H9 (cell line): ENCODE measurements at regions not wholly inside any gene's neighbourhood (a gene's known extent, or its start where the extent isn't known, plus 50 kb on each side); places are given as distances from the start of the nearest gene placed in this dataset.

Experiments
- DNase-seq: peaks from one replicate; pipeline ENCODE4 v3.0.0-alpha.2; 2017
- H2AFZ ChIP-seq: one replicate; pipeline ENCODE4 v1.6.1; 2013; ENCODE audit warnings: mild to moderate bottlenecking, low read length, control low read depth, moderate library complexity
- H2AK5ac ChIP-seq: 2 replicates; pipeline ENCODE4 v1.6.1; 2013; ENCODE audit warnings: low read length, control low read depth, mixed read lengths; ENCODE audit not compliant: insufficient read length
- H2BK120ac ChIP-seq: one replicate; pipeline ENCODE4 v1.6.1; 2013; ENCODE audit warnings: low read depth, mild to moderate bottlenecking, low read length, control low read depth, inconsistent platforms; ENCODE audit not compliant: poor library complexity, severe bottlenecking
- H2BK12ac ChIP-seq: 2 replicates; pipeline ENCODE4 v1.6.1; 2013; ENCODE audit warnings: low read length, control low read depth, mixed read lengths, low read depth; ENCODE audit not compliant: insufficient read length
- H2BK15ac ChIP-seq: 2 replicates; pipeline ENCODE4 v1.6.1; 2013; ENCODE audit warnings: low read depth, low read length, control low read depth
- H2BK20ac ChIP-seq: one replicate; pipeline ENCODE4 v1.6.1; 2013; ENCODE audit warnings: low read depth, mild to moderate bottlenecking, low read length, control low read depth, inconsistent platforms; ENCODE audit not compliant: poor library complexity, severe bottlenecking
- H2BK5ac ChIP-seq: 2 replicates; pipeline ENCODE4 v1.6.1; 2013; ENCODE audit warnings: low read length, control low read depth, mixed read lengths; ENCODE audit not compliant: insufficient read length
- H3K14ac ChIP-seq: 2 replicates; pipeline ENCODE4 v1.6.1; 2013; ENCODE audit warnings: low read length, control low read depth; ENCODE audit not compliant: insufficient read depth
- H3K18ac ChIP-seq: 2 replicates; pipeline ENCODE4 v1.6.1; 2013; ENCODE audit warnings: low read depth, mild to moderate bottlenecking, mixed read lengths, low read length, control low read depth; ENCODE audit not compliant: insufficient read length
- H3K23ac ChIP-seq: 2 replicates; pipeline ENCODE4 v1.6.1; 2013; ENCODE audit warnings: low read length, control low read depth, mixed read lengths, low read depth; ENCODE audit not compliant: insufficient read length
- H3K23me2 ChIP-seq: 2 replicates; pipeline ENCODE4 v1.6.1; 2013; ENCODE audit warnings: low read depth, mild to moderate bottlenecking, mixed read lengths, low read length, control low read depth; ENCODE audit not compliant: insufficient read length, poor library complexity, severe bottlenecking
- H3K27ac ChIP-seq: 2 replicates; pipeline ENCODE4 v1.5.1; 2013; ENCODE audit warnings: low read length, control low read depth, mixed read lengths, low read depth; ENCODE audit not compliant: insufficient read length
- H3K27me3 ChIP-seq: 2 replicates; pipeline ENCODE4 v1.6.1; 2013; ENCODE audit warnings: low read length, control low read depth, inconsistent platforms; ENCODE audit not compliant: insufficient read depth
- H3K4ac ChIP-seq: 2 replicates; pipeline ENCODE4 v1.6.1; 2013; ENCODE audit warnings: low read depth, mild to moderate bottlenecking, control low read depth, inconsistent platforms, low read length, moderate library complexity
- H3K4me1 ChIP-seq: 2 replicates; pipeline ENCODE4 v1.6.1; 2013; ENCODE audit warnings: low read length, control low read depth, inconsistent platforms; ENCODE audit not compliant: insufficient read depth
- H3K4me2 ChIP-seq: 2 replicates; pipeline ENCODE4 v1.6.1; 2013; ENCODE audit warnings: low read length, control low read depth, mixed read lengths; ENCODE audit not compliant: insufficient read length, insufficient read depth
- H3K56ac ChIP-seq: 2 replicates; pipeline ENCODE4 v1.6.1; 2013; ENCODE audit warnings: low read depth, mild to moderate bottlenecking, mixed read lengths, low read length, control low read depth; ENCODE audit not compliant: insufficient read length
- H3K79me1 ChIP-seq: 2 replicates; pipeline ENCODE4 v1.6.1; 2013; ENCODE audit warnings: low read depth, mild to moderate bottlenecking, moderate library complexity, low read length, control low read depth, inconsistent platforms; ENCODE audit not compliant: insufficient read depth, poor library complexity, severe bottlenecking
- H3K79me2 ChIP-seq: 2 replicates; pipeline ENCODE4 v1.6.1; 2013; ENCODE audit warnings: low read length, control low read depth, inconsistent platforms; ENCODE audit not compliant: insufficient read depth
- H3K9ac ChIP-seq: 2 replicates; pipeline ENCODE4 v1.6.1; 2013; ENCODE audit warnings: low read length, control low read depth, mixed read lengths; ENCODE audit not compliant: insufficient read length; ENCODE audit errors: extremely low read depth
- H3K9me3 ChIP-seq: one replicate; pipeline ENCODE4 v1.6.1; 2013; ENCODE audit warnings: low read depth, low read length, inconsistent platforms; ENCODE audit not compliant: control insufficient read depth
- H3T11ph ChIP-seq: one replicate; pipeline ENCODE4 v1.6.1; 2013; ENCODE audit warnings: mild to moderate bottlenecking, low read length, control low read depth, inconsistent platforms
- H4K20me1 ChIP-seq: one replicate; pipeline ENCODE4 v1.6.1; 2013; ENCODE audit not compliant: control insufficient read depth, insufficient read length, insufficient read depth
- H4K5ac ChIP-seq: 2 replicates; pipeline ENCODE4 v1.6.1; 2013; ENCODE audit warnings: low read depth, mild to moderate bottlenecking, mixed read lengths, low read length, control low read depth; ENCODE audit not compliant: insufficient read length
- H4K8ac ChIP-seq: replicated peaks from 2 replicates; pipeline ENCODE4 v1.6.1; 2013; ENCODE audit warnings: low read length, control low read depth, mixed read lengths, low read depth; ENCODE audit not compliant: insufficient read length
- H4K91ac ChIP-seq: 2 replicates; pipeline ENCODE4 v1.6.1; 2013; ENCODE audit warnings: low read depth, mild to moderate bottlenecking, moderate library complexity, mixed read lengths, low read length, control low read depth; ENCODE audit not compliant: insufficient read length
- H3K27ac Mint-ChIP-seq, 3 experiments: 2 replicates in 2 of 3; 3 replicates in 1 of 3; pipeline ENCODE4 v1.8.0; 2020 to 2021; ENCODE audit warnings: mixed read lengths in 3 of 3, mild to moderate bottlenecking in 1 of 3, moderate library complexity in 1 of 3
- H3K27me3 Mint-ChIP-seq: 2 replicates; pipeline ENCODE4 v1.8.0; 2021; ENCODE audit warnings: low read depth, mild to moderate bottlenecking, moderate library complexity, mixed read lengths
- H3K36me3 Mint-ChIP-seq, 3 experiments: 2 replicates in 2 of 3; 3 replicates in 1 of 3; pipeline ENCODE4 v1.8.0; 2020 to 2021; ENCODE audit warnings: low read depth in 3 of 3, mixed read lengths in 3 of 3; ENCODE audit not compliant: insufficient read depth in 1 of 3
- H3K4me1 Mint-ChIP-seq, 2 experiments: 2 replicates each; pipeline ENCODE4 v1.8.0; 2020; ENCODE audit warnings: mixed read lengths in 2 of 2
- H3K4me3 Mint-ChIP-seq, 2 experiments: 2 replicates in 1 of 2; 3 replicates in 1 of 2; pipeline ENCODE4 v1.8.0; 2020 to 2021; ENCODE audit warnings: mild to moderate bottlenecking in 2 of 2, mixed read lengths in 2 of 2, moderate library complexity in 1 of 2
- H3K9me3 Mint-ChIP-seq, 2 experiments: 2 replicates in 1 of 2; 3 replicates in 1 of 2; pipeline ENCODE4 v1.8.0; 2020; ENCODE audit warnings: mild to moderate bottlenecking in 2 of 2, mixed read lengths in 2 of 2, moderate library complexity in 1 of 2
- WGBS: extraction: QIAGEN DNeasy Blood & Tissue Kit; methylation state at CpG from one replicate; pipeline ENCODE4 v1.1.7; 2013; ENCODE audit warnings: missing lambda C conversion rate, low lambda C conversion rate, mixed read lengths; ENCODE audit not compliant: insufficient read length; ENCODE audit errors: extremely low coverage; 5-methylcytosine and 5-hydroxymethylcytosine counted together
- TF ChIP-seq, protein P1 (sequence below): fragments of 200-600 bp; sonication (generic); conservative IDR thresholded peaks from 3 replicates; pipeline ENCODE4 v1.8.0; 2021; ENCODE audit warnings: antibody characterized with exemption, mild to moderate bottlenecking

DNA sequence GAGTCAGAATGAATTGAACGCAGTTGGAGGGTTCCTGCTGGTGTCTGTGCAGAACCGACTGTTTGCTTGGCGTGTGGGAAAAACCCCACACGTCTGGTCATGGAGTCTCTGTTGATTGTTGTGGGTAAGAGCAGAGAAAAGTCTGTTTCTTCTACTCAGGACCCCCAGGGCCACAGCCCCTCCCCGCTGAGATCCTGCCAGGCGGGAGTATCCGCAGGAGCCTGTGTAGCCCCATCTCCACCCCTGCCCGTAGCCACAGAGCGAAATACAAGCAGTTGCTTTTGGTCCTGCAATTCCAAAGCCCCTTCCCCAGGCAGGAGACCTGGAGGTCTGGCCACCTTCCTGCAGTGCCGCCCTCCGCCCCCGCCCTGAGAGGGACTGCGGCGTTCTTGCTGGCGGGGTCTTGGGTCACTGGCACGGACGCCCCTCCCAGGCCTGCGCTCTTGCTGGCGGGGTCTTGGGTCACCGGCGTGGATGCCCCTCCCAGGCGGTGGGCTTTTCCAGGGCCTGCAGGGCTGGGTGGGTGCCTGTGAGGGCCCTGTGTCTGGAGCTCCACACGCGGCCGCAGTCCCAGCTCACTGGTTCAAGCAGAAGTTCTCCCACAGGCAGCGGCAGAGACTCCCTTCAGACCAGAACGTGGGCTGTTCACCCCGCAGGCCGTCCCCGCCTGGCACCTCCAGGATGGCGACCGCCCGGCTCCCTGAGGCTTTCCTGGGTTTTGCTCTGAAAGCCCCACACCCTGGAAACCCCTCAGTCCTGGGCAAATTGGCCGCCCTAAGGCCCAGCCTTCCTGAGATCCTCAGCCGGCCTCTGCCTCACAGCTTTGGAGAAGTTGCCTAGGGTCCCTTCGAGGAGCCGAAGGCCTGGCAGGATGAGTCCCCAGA lies 76.0 kb upstream of the CTDP1 start:
- Histone ChIP-seq H2BK5ac (no peak overlapping the region), H3K4me1 (no peaks in the 10 kb centered on the region), H3K18ac (no peak overlapping the region), H2AK5ac (no peak overlapping the region), H3T11ph (no peak overlapping the region), H3K23ac (no peak overlapping the region), H2BK20ac (no peak overlapping the region), H2BK15ac (no peak overlapping the region), H3K56ac (no peak overlapping the region), H4K5ac (no peak overlapping the region), H4K91ac (no peak overlapping the region), H3K79me1 (no peaks in the 10 kb centered on the region), H3K23me2 (no peaks in the 10 kb centered on the region), H4K8ac (no peak overlapping the region), H3K27me3 (no peaks in the 10 kb centered on the region), H2BK12ac (no peak overlapping the region), H3K14ac (no peak overlapping the region; the same call in 1 of the 2 replicates), H3K9ac (no peak overlapping the region), H3K9me3 (no peaks in the 10 kb centered on the region), H4K20me1 (no peaks in the 10 kb centered on the region), H3K27ac (no peak overlapping the region), H3K79me2 (no peaks in the 10 kb centered on the region), H3K4me2 (no peak overlapping the region), H3K4ac (no peak overlapping the region), H2BK120ac (no peak overlapping the region), H2AFZ (no peak overlapping the region)
- TF ChIP-seq, protein P1, sequence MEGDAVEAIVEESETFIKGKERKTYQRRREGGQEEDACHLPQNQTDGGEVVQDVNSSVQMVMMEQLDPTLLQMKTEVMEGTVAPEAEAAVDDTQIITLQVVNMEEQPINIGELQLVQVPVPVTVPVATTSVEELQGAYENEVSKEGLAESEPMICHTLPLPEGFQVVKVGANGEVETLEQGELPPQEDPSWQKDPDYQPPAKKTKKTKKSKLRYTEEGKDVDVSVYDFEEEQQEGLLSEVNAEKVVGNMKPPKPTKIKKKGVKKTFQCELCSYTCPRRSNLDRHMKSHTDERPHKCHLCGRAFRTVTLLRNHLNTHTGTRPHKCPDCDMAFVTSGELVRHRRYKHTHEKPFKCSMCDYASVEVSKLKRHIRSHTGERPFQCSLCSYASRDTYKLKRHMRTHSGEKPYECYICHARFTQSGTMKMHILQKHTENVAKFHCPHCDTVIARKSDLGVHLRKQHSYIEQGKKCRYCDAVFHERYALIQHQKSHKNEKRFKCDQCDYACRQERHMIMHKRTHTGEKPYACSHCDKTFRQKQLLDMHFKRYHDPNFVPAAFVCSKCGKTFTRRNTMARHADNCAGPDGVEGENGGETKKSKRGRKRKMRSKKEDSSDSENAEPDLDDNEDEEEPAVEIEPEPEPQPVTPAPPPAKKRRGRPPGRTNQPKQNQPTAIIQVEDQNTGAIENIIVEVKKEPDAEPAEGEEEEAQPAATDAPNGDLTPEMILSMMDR: no peak
- WGBS: no CpG with 5 or more reads among the region's 37 CpGs
- H3K36me3 Mint-ChIP-seq: no peaks in the 10 kb centered on the region
- no peaks in the 10 kb centered on the region; a peak in 1 of 5 replicates for H3K9me3 Mint-ChIP-seq
- no peak for DNase-seq
- H3K27me3 Mint-ChIP-seq: peaks cover under 1% of the 10 kb centered on the region
- peaks cover 0 to 9% of the 10 kb centered on the region in 2 experiments; a peak in 3 of 4 replicates for H3K4me1 Mint-ChIP-seq
- H3K27ac Mint-ChIP-seq: no peak overlapping the region
- H3K4me3 Mint-ChIP-seq: no peak overlapping the region
